GM20000 (cell line): ENCODE measurements at regions not wholly inside any gene's neighbourhood (a gene's known extent, or its start where the extent isn't known, plus 50 kb on each side); places are given as distances from the start of the nearest gene placed in this dataset.

ENCODE experiments used
- DNase-seq: peaks from one replicate; pipeline ENCODE4 v3.0.0; 2012; ENCODE audit warnings: low spot score
- CTCF ChIP-seq: IDR thresholded peaks from 2 replicates; pipeline ENCODE4 v1.5.1; 2012; ENCODE audit warnings: mild to moderate bottlenecking, control low read depth; ENCODE audit errors: extremely low read depth, missing control alignments

GRCh38 chr10:123562811-123563580 lies 103.2 kb upstream of the GPR26 start:
- no peak for DNase-seq
- TF ChIP-seq CTCF = no peak

GRCh38 chr10:123563581-123563855 lies 102.6 kb upstream of the GPR26 start:
- no peak for DNase-seq
- no peak for TF ChIP-seq CTCF

- TF ChIP-seq CTCF = no peak
- DNase-seq = no peak
Measured at GRCh38 chr10:123563994-123564393, 102.2 kb upstream of the GPR26 start.

- DNase-seq = no peak
- TF ChIP-seq CTCF = no peak
Measured at GRCh38 chr10:123564631-123565030, 101.5 kb upstream of the GPR26 start.

GRCh38 chr10:123565691-123566660 lies 100.2 kb upstream of the GPR26 start:
- no peak for TF ChIP-seq CTCF
- DNase-seq = no peak

GRCh38 chr10:123567984-123568739 lies 98.0 kb upstream of the GPR26 start:
- TF ChIP-seq CTCF = no peak
- DNase-seq = no peak

GRCh38 chr10:123568751-123569150 lies 97.4 kb upstream of the GPR26 start:
- DNase-seq = no peak

More at GRCh38 chr10:123568751-123569150, 97.4 kb upstream of the GPR26 start:
- TF ChIP-seq CTCF = no peak
